Activated naive CD4-positive, alpha-beta T cell treated with anti-CD3 and anti-CD28 coated beads for 36 hours (primary cell): ENCODE measurements at regions not wholly inside any gene's neighbourhood (a gene's known extent, or its start where the extent isn't known, plus 50 kb on each side); places are given as distances from the start of the nearest gene placed in this dataset.

Experiments used
- CTCF ChIA-PET: fragments of 350-600 bp; sonication (Branson Sonifier 250); formaldehyde crosslinking; loops from one replicate; lab custom pipeline; 2021; ENCODE audit warnings: antibody characterized with exemption; lab: Charles Lee
- DNase-seq: peaks from one replicate; pipeline ENCODE4 v3.0.0-alpha.2; 2020
- H3K27ac Mint-ChIP-seq: one replicate; pipeline ENCODE4 v1.8.0; 2021; ENCODE audit warnings: mild to moderate bottlenecking, mixed read lengths
- H3K27me3 Mint-ChIP-seq: one replicate; pipeline ENCODE4 v1.8.0; 2021; ENCODE audit warnings: low read depth, mixed read lengths
- H3K36me3 Mint-ChIP-seq: one replicate; pipeline ENCODE4 v1.8.0; 2021; ENCODE audit warnings: low read depth, mixed read lengths
- H3K4me1 Mint-ChIP-seq: one replicate; pipeline ENCODE4 v1.8.0; 2021; ENCODE audit warnings: low read depth, mixed read lengths
- H3K4me3 Mint-ChIP-seq: one replicate; pipeline ENCODE4 v1.8.0; 2021; ENCODE audit warnings: mild to moderate bottlenecking, moderate library complexity, mixed read lengths
- H3K9me3 Mint-ChIP-seq: one replicate; pipeline ENCODE4 v1.8.0; 2021; ENCODE audit warnings: mixed read lengths
- intact Hi-C: fragments of 100-400 bp; cut with micrococcal nuclease; formaldehyde crosslinking; loops from one replicate; pipeline ENCODE4 v1.15.1; 2023

DNA sequence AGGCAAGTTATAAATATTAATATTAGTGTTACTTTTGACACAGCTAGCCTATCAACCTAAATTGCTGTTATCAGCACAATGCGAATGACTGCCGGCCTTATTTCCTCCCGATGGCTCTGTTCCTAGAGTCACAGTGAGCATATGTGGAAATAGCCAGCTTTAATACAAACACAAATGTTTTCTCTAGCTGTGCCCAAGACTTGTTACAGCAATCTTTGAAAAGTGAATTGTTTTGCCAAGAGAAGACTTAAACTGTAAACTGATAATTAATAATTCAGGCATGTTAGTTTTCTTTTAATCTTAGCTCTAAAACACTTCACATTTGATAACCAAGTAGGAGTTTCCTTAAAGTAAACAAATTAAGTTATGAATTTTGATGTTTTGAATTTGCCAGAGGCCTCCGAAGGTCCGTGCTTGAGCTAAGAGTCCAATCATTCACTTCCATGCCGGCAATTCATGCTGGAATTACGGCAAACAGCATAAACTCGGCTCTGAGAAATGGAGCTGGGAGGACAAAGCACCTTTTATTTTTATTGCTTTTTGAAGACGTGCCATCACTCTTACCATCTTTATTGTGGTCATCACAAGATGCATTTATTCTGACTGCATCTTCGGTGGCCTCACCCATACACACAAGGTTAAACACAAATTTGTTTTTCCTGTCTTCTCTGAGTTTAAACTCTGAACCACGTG is 184.5 kb upstream of the CWC22 start:
- Mint-ChIP-seq H3K4me1 (no peaks in the 10 kb centered on the region), H3K9me3 (no peaks in the 10 kb centered on the region), H3K4me3 (no peak overlapping the region), H3K27ac (no peak overlapping the region), H3K27me3 (peaks cover 3% of the 10 kb centered on the region), H3K36me3 (no peaks in the 10 kb centered on the region)
- intact Hi-C loops = no loop called here
- CTCF ChIA-PET = no interaction called here
- no peak for DNase-seq

GRCh38 chr2:180190851-180191250 is 183.8 kb upstream of the CWC22 start:
- Mint-ChIP-seq H3K9me3 (no peaks in the 10 kb centered on the region), H3K27me3 (peaks cover 3% of the 10 kb centered on the region), H3K4me1 (no peaks in the 10 kb centered on the region), H3K27ac (no peak overlapping the region), H3K4me3 (no peak overlapping the region), H3K36me3 (no peaks in the 10 kb centered on the region)
- CTCF ChIA-PET = no interaction called here
- intact Hi-C loops = no loop called here
- DNase-seq = no peak

- Mint-ChIP-seq H3K4me3 (no peak overlapping the region), H3K4me1 (no peaks in the 10 kb centered on the region), H3K27ac (no peak overlapping the region), H3K36me3 (no peaks in the 10 kb centered on the region), H3K27me3 (no peaks in the 10 kb centered on the region), H3K9me3 (no peaks in the 10 kb centered on the region)
- CTCF ChIA-PET = no interaction called here
- no peak for DNase-seq
- intact Hi-C loops = no loop called here
These were observed 180.5 kb upstream of the CWC22 start for GRCh38 chr2:180187611-180188010.

- no peaks in the 10 kb centered on the region for H3K36me3 Mint-ChIP-seq
- peaks cover 2% of the 10 kb centered on the region for H3K27me3 Mint-ChIP-seq
- no peak for DNase-seq
- CTCF ChIA-PET = no interaction called here
- H3K9me3 Mint-ChIP-seq = no peaks in the 10 kb centered on the region
- no peak overlapping the region for H3K27ac Mint-ChIP-seq
- no peak overlapping the region for H3K4me3 Mint-ChIP-seq
- intact Hi-C loops = no loop called here
- no peaks in the 10 kb centered on the region for H3K4me1 Mint-ChIP-seq
These were observed 177.4 kb upstream of the CWC22 start for GRCh38 chr2:180184506-180184905.

GRCh38 chr2:180180511-180180910 is 173.4 kb upstream of the CWC22 start:
- CTCF ChIA-PET = no interaction called here
- Mint-ChIP-seq H3K4me1 (no peaks in the 10 kb centered on the region), H3K9me3 (no peaks in the 10 kb centered on the region), H3K4me3 (no peak overlapping the region), H3K36me3 (no peaks in the 10 kb centered on the region), H3K27ac (no peak overlapping the region), H3K27me3 (peaks cover 2% of the 10 kb centered on the region)
- intact Hi-C loops = no loop called here
- DNase-seq = no peak

GRCh38 chr2:180177534-180177933 is 170.4 kb upstream of the CWC22 start:
- no peak for DNase-seq
- H3K4me3 Mint-ChIP-seq = no peak overlapping the region
- no peaks in the 10 kb centered on the region for H3K9me3 Mint-ChIP-seq
- H3K27ac Mint-ChIP-seq = no peak overlapping the region
- H3K36me3 Mint-ChIP-seq = no peaks in the 10 kb centered on the region
- H3K4me1 Mint-ChIP-seq = no peaks in the 10 kb centered on the region
- peaks cover 2% of the 10 kb centered on the region for H3K27me3 Mint-ChIP-seq
- CTCF ChIA-PET = no interaction called here
- intact Hi-C loops = no loop called here

DNA sequence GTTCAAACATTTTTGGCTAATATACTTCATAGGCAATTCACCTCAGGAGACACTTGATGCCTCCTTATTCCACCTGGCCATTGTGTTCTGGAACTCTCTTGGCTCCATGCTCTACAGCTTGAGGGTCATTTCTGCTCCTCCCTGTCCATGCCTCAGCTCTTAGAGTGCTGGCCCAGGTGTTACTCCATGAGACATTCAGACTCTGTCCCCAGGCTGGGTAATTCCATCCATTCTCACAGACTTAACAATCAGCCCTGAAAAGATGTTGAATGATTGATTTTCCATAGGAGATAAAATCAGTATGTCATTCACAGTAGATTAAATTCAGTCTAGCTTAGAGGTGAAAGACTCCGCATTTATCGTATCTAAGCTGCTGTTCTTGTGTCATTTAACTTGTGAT is 168.6 kb upstream of the CWC22 start:
- no peaks in the 10 kb centered on the region for H3K9me3 Mint-ChIP-seq

GRCh38 chr2:180174580-180174979 is 167.5 kb upstream of the CWC22 start:
- no peak for DNase-seq
- peaks cover 6% of the 10 kb centered on the region for H3K9me3 Mint-ChIP-seq
- no peaks in the 10 kb centered on the region for H3K36me3 Mint-ChIP-seq
- H3K4me3 Mint-ChIP-seq = no peak overlapping the region
- H3K27ac Mint-ChIP-seq = no peak overlapping the region
- no peaks in the 10 kb centered on the region for H3K27me3 Mint-ChIP-seq
- H3K4me1 Mint-ChIP-seq = no peaks in the 10 kb centered on the region
- intact Hi-C loops = no loop called here
- CTCF ChIA-PET = no interaction called here

More for the DNA sequence above, 168.6 kb upstream of the CWC22 start:
- Mint-ChIP-seq H3K4me3 (no peak overlapping the region), H3K27me3 (peaks cover under 1% of the 10 kb centered on the region), H3K4me1 (no peaks in the 10 kb centered on the region), H3K36me3 (no peaks in the 10 kb centered on the region), H3K27ac (no peak overlapping the region)
- CTCF ChIA-PET = no interaction called here
- no peak for DNase-seq
- intact Hi-C loops = no loop called here

GRCh38 chr2:180169474-180169873 is 162.4 kb upstream of the CWC22 start:
- Mint-ChIP-seq H3K4me1 (no peaks in the 10 kb centered on the region), H3K4me3 (no peak overlapping the region), H3K36me3 (no peaks in the 10 kb centered on the region), H3K27me3 (peaks cover 7% of the 10 kb centered on the region), H3K9me3 (peaks cover 15% of the 10 kb centered on the region), H3K27ac (no peak overlapping the region)
- intact Hi-C loops = no loop called here
- CTCF ChIA-PET = no interaction called here
- DNase-seq = no peak

DNA sequence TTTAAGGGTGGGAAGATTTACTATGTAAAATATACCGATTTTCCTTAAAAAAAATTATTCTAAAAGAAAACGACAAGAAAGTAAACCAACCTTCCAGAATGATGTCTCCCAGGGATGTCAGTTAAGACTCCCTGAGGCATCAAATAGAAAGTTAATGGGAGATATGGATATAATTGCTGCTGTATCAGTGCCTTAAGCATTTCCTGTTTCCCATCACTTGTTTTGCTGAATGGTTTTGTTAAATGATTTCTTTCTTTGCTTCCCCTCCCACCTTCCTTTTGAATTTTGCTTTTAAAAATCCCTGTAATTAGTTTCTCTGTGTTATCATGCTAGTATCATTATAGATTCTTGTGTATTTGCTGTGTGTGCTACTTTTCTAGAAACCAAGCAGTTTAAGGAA is 154.3 kb upstream of the CWC22 start:
- no peaks in the 10 kb centered on the region for H3K9me3 Mint-ChIP-seq
- no peak for DNase-seq
- H3K27ac Mint-ChIP-seq = no peak overlapping the region
- peaks cover 10% of the 10 kb centered on the region for H3K27me3 Mint-ChIP-seq
- no peak overlapping the region for H3K4me3 Mint-ChIP-seq
- intact Hi-C loops = no loop called here
- CTCF ChIA-PET = no interaction called here
- no peaks in the 10 kb centered on the region for H3K36me3 Mint-ChIP-seq
- H3K4me1 Mint-ChIP-seq = no peaks in the 10 kb centered on the region

GRCh38 chr2:180159921-180160320 is 152.8 kb upstream of the CWC22 start:
- H3K9me3 Mint-ChIP-seq = no peaks in the 10 kb centered on the region
- H3K4me1 Mint-ChIP-seq = no peaks in the 10 kb centered on the region
- no peak overlapping the region for H3K27ac Mint-ChIP-seq
- H3K27me3 Mint-ChIP-seq = peaks cover 7% of the 10 kb centered on the region
- CTCF ChIA-PET = no interaction called here
- no peaks in the 10 kb centered on the region for H3K36me3 Mint-ChIP-seq
- H3K4me3 Mint-ChIP-seq = no peak overlapping the region
- intact Hi-C loops = no loop called here
- DNase-seq = no peak

DNA sequence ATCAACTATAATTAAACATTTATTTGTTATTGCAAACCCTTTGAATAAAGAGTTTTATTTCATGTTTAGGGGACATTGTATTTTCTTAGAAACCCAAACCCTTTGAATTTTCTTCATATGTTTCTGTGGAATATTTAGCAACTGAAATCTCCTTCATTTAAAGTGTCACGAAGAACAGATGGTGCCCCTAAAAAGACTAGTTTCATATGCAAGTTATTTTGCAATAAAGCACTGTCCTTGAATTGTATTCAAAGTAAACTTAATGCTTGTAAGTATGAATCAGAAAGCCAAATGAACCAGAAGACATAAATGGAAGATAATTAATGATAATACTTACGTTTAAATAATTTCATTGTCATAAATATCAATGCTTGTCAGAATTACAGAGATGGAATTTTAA is 151.9 kb upstream of the CWC22 start:
- Mint-ChIP-seq H3K9me3 (no peaks in the 10 kb centered on the region), H3K27me3 (peaks cover 7% of the 10 kb centered on the region), H3K4me3 (no peak overlapping the region), H3K4me1 (no peaks in the 10 kb centered on the region), H3K27ac (no peak overlapping the region), H3K36me3 (no peaks in the 10 kb centered on the region)
- intact Hi-C loops = no loop called here
- DNase-seq = no peak
- CTCF ChIA-PET = no interaction called here

- DNase-seq = no peak
- H3K36me3 Mint-ChIP-seq = no peaks in the 10 kb centered on the region
- H3K4me1 Mint-ChIP-seq = no peaks in the 10 kb centered on the region
- no peak overlapping the region for H3K4me3 Mint-ChIP-seq
- CTCF ChIA-PET = no interaction called here
- intact Hi-C loops = no loop called here
- no peak overlapping the region for H3K27ac Mint-ChIP-seq
- H3K27me3 Mint-ChIP-seq = peaks cover 5% of the 10 kb centered on the region
- H3K9me3 Mint-ChIP-seq = no peaks in the 10 kb centered on the region
These were observed 149.6 kb upstream of the CWC22 start for GRCh38 chr2:180156651-180157050.
